ENCODE measurements at regions not wholly inside any gene's neighbourhood (a gene's known extent, or its start where the extent isn't known, plus 50 kb on each side); places are given as distances from the start of the nearest gene placed in this dataset.

DNA sequence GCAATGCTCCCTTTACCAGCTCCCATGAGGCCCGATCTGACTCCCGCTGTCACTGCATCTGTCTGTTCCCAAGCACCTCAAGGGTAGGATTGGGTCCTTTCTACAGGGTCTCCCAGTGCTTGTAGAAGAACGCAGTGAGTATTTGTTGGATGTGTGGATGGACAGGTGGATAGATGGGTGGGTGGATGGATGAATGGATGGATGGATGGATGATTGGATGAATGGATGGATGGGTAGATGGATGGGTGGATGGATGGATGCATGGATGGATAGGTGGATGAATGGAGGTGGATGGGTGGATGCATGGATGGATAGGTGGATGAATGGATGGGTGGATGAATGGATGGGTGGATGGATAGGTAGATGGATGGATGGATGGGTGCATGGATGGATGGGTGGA lies 91.6 kb downstream of the HS1BP3 start:
- Mint-ChIP-seq H3K9me3 (no peaks in the 10 kb centered on the region), H3K36me3 (no peaks in the 10 kb centered on the region), H3K27ac (no peak overlapping the region), H3K27me3 (peaks cover 7% of the 10 kb centered on the region), H3K4me1 (ENCODE audit: unreplicated experiment) (peaks cover 23% of the 10 kb centered on the region), H3K4me3 (no peak overlapping the region)
- TF ChIP-seq, protein P1, sequence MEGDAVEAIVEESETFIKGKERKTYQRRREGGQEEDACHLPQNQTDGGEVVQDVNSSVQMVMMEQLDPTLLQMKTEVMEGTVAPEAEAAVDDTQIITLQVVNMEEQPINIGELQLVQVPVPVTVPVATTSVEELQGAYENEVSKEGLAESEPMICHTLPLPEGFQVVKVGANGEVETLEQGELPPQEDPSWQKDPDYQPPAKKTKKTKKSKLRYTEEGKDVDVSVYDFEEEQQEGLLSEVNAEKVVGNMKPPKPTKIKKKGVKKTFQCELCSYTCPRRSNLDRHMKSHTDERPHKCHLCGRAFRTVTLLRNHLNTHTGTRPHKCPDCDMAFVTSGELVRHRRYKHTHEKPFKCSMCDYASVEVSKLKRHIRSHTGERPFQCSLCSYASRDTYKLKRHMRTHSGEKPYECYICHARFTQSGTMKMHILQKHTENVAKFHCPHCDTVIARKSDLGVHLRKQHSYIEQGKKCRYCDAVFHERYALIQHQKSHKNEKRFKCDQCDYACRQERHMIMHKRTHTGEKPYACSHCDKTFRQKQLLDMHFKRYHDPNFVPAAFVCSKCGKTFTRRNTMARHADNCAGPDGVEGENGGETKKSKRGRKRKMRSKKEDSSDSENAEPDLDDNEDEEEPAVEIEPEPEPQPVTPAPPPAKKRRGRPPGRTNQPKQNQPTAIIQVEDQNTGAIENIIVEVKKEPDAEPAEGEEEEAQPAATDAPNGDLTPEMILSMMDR (conservative IDR thresholded peaks at IDR 0.05) = no peak
- no peak for DNase-seq (ENCODE audit: extremely low spot score, unreplicated experiment)

DNA sequence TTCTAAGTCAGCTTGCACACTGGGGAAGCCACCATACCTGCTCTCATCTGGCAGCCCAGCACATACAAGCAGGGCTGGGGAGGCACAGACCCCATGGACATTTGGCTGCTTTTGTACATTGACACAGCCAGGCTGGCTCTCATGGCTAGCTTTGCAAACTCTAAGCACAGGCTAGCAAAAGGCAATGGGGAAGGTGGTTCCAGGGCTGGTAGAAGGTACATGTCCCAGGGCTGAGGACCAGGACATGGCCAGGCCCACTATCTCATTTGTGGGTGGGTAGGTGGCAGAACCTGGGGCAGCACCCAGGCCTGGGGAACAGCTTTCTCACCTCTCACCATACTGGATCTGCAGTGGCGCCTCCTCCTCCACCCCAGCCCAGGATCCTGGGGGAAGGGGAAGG lies 90.9 kb downstream of the HS1BP3 start:
- Mint-ChIP-seq H3K27me3 (peaks cover 7% of the 10 kb centered on the region), H3K4me1 (ENCODE audit: unreplicated experiment) (peaks cover 23% of the 10 kb centered on the region), H3K4me3 (no peak overlapping the region), H3K27ac (no peak overlapping the region), H3K36me3 (no peaks in the 10 kb centered on the region), H3K9me3 (no peaks in the 10 kb centered on the region)
- no peak for DNase-seq (ENCODE audit: extremely low spot score, unreplicated experiment)
- TF ChIP-seq, protein P1 (conservative IDR thresholded peaks at IDR 0.05) = no peak

DNA sequence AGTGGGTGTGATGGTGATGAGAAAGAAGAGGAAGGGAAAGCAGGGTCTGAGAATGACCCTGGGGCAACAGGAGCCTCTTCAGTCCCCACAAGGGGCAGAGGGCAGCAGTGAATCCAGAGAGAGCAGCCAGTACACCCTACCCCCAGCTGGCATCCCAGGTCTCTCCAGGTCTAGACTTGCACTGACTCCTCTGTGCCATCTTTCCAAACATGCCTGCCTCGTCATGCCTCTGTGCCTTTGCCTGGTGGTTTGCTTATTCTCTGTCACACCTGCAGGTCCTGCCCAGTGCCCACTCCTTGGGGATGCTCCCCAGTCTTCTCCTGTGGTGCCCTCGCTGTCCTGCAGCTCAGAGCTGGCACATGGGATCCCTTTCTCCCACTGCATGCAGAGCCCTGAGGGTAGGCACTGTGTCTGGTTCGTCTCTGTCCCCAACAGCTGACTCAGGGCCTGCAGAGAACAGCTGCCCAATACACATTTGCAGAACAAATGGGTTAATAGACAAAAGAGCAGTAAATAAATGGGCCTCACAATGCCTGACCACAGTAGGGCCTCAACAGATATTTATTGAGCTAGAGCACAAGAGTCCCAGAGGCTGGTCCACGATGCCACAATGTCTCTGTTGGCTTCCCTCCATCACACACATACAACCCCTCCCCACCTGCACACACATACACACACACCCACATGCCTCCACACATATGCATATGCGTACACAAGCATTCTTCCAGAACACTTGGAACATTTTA lies 89.8 kb downstream of the HS1BP3 start:
- DNase-seq (ENCODE audit: extremely low spot score, unreplicated experiment) = no peak

DNA sequence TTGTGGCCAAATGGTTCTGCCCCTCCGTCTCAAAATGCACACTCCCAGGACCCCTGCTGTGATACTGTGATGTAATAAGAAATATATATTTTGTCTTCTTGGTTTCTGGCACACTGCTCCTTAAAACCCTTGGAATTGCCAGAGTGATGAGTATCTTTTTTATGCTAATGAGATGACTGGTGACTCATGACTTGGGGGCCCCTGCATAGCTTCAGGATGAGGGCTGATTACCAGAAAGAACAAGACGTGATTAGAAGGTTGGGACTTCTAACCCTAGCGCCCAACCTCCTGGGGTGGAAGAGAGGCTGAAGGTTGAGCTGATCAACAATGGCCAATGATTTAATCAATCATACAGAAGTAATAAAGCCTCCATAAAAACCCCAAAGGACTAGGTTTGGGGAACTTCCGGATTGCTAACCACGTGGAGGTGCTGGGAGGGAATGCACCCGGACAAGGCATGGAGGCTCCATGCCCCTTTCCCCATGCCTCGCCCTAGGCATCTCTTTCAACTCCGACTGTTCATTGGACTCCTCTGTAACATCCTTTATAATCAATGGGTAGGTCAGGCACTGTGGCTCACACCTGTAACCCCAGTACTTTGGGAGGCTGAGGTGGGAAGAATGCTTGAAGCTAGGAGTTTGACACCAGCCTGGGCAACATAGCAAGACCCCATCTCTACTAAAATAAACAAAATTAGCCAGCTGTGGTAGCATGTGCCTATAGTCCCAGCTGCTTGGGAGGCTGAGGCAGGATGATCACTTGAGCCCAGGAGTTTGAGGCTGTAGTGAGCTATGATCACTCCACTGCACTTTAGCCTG lies 89.1 kb downstream of the HS1BP3 start:
- Mint-ChIP-seq H3K36me3 (no peaks in the 10 kb centered on the region), H3K4me1 (ENCODE audit: unreplicated experiment) (peaks cover 22% of the 10 kb centered on the region), H3K9me3 (no peaks in the 10 kb centered on the region), H3K27me3 (peaks cover 3% of the 10 kb centered on the region), H3K4me3 (no peak overlapping the region), H3K27ac (no peak overlapping the region)
- TF ChIP-seq, protein P1 (conservative IDR thresholded peaks at IDR 0.05) = no peak
- no peak for DNase-seq (ENCODE audit: extremely low spot score, unreplicated experiment)

More for the DNA sequence above, 89.8 kb downstream of the HS1BP3 start:
- Mint-ChIP-seq H3K36me3 (no peaks in the 10 kb centered on the region), H3K27ac (no peak overlapping the region), H3K4me1 (ENCODE audit: unreplicated experiment) (peaks cover 23% of the 10 kb centered on the region), H3K4me3 (peak overlapping the region; percentile 4), H3K9me3 (no peaks in the 10 kb centered on the region), H3K27me3 (peaks cover 7% of the 10 kb centered on the region)
- TF ChIP-seq, protein P1 (conservative IDR thresholded peaks at IDR 0.05) = no peak

DNA sequence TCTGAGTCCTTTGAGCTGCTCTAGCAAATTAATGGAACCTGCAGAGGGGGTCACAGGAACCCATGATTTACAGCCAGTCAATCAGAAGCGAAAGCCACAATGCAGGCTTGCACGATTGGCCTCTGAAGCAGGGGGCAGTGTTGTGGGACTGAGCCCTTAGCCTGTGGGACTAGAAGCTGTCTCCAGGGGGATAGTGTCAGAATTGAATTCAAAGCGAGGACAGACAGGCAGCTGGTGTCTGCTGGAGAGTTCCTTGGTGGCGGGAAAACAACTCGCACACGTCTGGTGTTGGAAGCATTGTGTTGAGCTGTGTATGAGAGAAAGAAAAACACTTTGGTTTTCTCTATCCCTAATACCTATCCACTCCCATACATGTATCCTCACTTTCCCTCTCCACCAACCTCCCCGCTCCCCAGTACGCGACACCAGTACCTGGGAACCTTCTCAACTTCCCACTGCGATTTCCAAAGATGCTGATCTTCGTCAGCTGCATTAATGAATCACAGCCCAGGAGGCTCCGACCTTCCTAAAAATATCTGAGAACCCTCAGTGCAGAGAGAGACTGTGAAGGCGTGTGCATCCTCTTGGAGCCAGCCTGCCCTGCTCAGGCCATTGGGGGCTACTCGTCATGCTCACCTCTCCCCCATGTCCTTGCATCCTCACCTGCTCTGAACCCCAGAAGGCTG lies 88.2 kb downstream of the HS1BP3 start:
- Mint-ChIP-seq H3K27me3 (no peaks in the 10 kb centered on the region), H3K4me3 (no peak overlapping the region), H3K36me3 (no peaks in the 10 kb centered on the region), H3K9me3 (no peaks in the 10 kb centered on the region), H3K27ac (no peak overlapping the region), H3K4me1 (ENCODE audit: unreplicated experiment) (peaks cover 20% of the 10 kb centered on the region)
- TF ChIP-seq, protein P1 (conservative IDR thresholded peaks at IDR 0.05) = peak; percentile 63
- DNase-seq (ENCODE audit: extremely low spot score, unreplicated experiment) = no peak
